Sigmoid colon (tissue), 6 donors: ENCODE measurements at regions not wholly inside any gene's neighbourhood (a gene's known extent, or its start where the extent isn't known, plus 50 kb on each side); places are given as distances from the start of the nearest gene placed in this dataset.

ENCODE experiments used
- DNase-seq: peaks from one replicate; pipeline ENCODE4 v3.0.0-alpha.2; 2019
- H3K27ac ChIP-seq, 4 donors: fragments of 200-600 bp; sonication (generic); one replicate each; pipeline ENCODE4 v1.5.1; 2016 to 2019; ENCODE audit warnings: mild to moderate bottlenecking in 1 of 4
- H3K27me3 ChIP-seq, 3 donors: fragments of 200-600 bp; sonication (generic); one replicate each; pipeline ENCODE4 v1.5.1; 2019; ENCODE audit warnings: mild to moderate bottlenecking in 1 of 3
- H3K36me3 ChIP-seq, 4 donors: fragments of 200-600 bp; sonication (generic); one replicate each; pipeline ENCODE4 v1.5.1; 2016 to 2019
- H3K4me1 ChIP-seq, 4 donors: fragments of 200-600 bp; sonication (generic); one replicate each; pipeline ENCODE4 v1.5.1; 2017 to 2019
- H3K4me3 ChIP-seq, 4 donors: fragments of 200-600 bp; sonication (generic); one replicate each; pipeline ENCODE4 v1.5.1; 2017 to 2019; ENCODE audit warnings: mild to moderate bottlenecking in 2 of 4, moderate library complexity in 1 of 4
- H3K9me3 ChIP-seq, 4 donors: fragments of 200-600 bp in 3 of 4; sonication (generic) in 3 of 4; one replicate each; pipeline versions ENCODE4 v1.5.1 to v1.6.1; 2013 to 2019
- EP300 ChIP-seq, 4 donors: sonication (generic); formaldehyde crosslinking; IDR thresholded peaks; one replicate each; pipeline ENCODE4 v1.6.1; 2017; ENCODE audit warnings: antibody characterized with exemption in 4 of 4
- POLR2A ChIP-seq, 2 donors: fragments of 450-650 bp; IDR thresholded peaks; one replicate each; pipeline ENCODE4 v1.6.1; 2016; ENCODE audit warnings: antibody characterized with exemption in 2 of 2, mild to moderate bottlenecking in 2 of 2, moderate library complexity in 2 of 2
- POLR2AphosphoS5 ChIP-seq, 4 donors: sonication (generic); formaldehyde crosslinking; IDR thresholded peaks; one replicate each; pipeline ENCODE4 v1.6.1; 2017; ENCODE audit warnings: antibody characterized with exemption in 4 of 4
- WGBS, 2 donors: extraction: QIAGEN DNeasy Blood & Tissue Kit; methylation state at CpG; one replicate each; pipeline ENCODE4 v1.1.7; 2013; 5-methylcytosine and 5-hydroxymethylcytosine counted together
- intact Hi-C: fragments of 100-400 bp; cut with DNase I; formaldehyde crosslinking; loops from one replicate; pipeline ENCODE4 v1.15.1; 2023
- TF ChIP-seq, protein P1 (sequence below), 4 experiments: fragments of 450-650 bp in 3 of 4; fragments of 200-600 bp in 1 of 4; IDR thresholded peaks; one replicate each; pipeline ENCODE4 v1.5.1; 2016 to 2019; ENCODE audit warnings: antibody characterized with exemption in 4 of 4, mild to moderate bottlenecking in 3 of 4, moderate library complexity in 2 of 4
- donor health status: healthy with polysubstance abuse.
- donor health status: healthy.

DNA sequence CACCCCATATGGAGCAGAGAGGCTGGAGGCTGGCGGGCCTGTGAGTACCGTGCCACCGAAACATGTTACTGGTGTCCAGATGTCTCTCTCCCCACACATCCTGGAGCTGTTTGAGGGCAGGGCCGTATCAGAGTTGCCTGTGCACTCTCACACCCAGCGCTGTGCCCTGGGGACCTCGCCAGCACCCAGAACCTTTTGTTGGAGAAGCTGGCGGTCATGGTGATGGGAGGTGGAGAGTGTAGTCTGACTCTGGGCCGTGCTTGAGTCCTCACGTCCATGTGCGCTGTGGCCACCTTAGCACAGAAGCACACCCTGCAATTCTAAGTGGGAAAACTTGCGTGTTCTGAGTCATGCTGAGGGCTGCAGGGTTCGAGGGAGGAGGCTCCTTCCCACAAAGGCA is 259.2 kb downstream of the NDUFA10 start:
- peak; percentile 40 for DNase-seq
- Histone ChIP-seq H3K36me3 (no peaks in the 10 kb centered on the region), H3K9me3 (no peaks in the 10 kb centered on the region), H3K27me3 (no peaks in the 10 kb centered on the region), H3K27ac (no peak overlapping the region), H3K4me3 (no peak overlapping the region), H3K4me1 (no peaks in the 10 kb centered on the region)
- 80 to 89% methylated on average over 12 of the region's 12 CpGs for WGBS, 2 donors
- intact Hi-C loops = no loop called here
- TF ChIP-seq POLR2A (IDR thresholded peaks at IDR 0.05) = no peak
- TF ChIP-seq POLR2AphosphoS5 (IDR thresholded peaks at IDR 0.05) = no peak
- TF ChIP-seq EP300 (IDR thresholded peaks at IDR 0.05) = no peak
- TF ChIP-seq, protein P1, sequence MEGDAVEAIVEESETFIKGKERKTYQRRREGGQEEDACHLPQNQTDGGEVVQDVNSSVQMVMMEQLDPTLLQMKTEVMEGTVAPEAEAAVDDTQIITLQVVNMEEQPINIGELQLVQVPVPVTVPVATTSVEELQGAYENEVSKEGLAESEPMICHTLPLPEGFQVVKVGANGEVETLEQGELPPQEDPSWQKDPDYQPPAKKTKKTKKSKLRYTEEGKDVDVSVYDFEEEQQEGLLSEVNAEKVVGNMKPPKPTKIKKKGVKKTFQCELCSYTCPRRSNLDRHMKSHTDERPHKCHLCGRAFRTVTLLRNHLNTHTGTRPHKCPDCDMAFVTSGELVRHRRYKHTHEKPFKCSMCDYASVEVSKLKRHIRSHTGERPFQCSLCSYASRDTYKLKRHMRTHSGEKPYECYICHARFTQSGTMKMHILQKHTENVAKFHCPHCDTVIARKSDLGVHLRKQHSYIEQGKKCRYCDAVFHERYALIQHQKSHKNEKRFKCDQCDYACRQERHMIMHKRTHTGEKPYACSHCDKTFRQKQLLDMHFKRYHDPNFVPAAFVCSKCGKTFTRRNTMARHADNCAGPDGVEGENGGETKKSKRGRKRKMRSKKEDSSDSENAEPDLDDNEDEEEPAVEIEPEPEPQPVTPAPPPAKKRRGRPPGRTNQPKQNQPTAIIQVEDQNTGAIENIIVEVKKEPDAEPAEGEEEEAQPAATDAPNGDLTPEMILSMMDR (IDR thresholded peaks at IDR 0.05) = no peak

DNA sequence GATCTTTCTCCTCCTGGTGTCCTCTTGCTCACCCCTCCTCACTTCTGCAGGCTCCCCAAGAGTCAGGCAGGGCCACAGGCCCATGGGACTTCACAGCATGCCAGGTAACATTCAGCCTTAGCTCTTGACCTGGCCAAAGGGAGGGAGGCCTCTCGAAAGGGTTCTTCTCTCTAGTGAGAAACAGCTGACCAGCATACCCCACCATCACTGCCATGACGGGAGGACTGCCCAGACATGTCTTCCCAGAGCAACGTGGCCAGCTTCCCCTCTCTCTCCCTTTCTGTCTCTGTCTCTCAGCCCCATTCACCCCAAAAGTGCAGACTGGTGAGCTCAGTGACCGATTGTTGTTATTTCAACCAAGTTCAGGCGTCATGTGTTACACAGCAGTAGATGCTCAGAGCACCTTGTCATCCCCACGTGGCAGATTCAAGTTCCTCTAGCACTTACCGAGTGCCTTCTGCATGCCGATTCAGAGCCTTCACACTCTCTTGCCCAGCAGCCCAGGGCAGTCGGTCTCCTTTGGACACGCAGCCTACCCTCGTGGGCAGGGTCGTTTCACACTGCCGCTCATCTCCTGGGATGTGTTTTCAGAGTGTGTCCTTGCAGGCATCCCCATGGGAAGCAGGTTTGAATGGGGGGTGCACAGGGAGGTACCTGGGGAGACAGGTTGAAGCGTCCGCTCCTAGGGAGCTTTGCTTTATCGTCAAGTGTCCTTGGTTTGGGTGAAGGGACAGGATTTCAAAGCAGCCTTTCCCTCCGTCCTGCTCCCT is 259.9 kb downstream of the NDUFA10 start:
- no peak overlapping the region for H3K4me3 ChIP-seq
- DNase-seq = peak; percentile 51
- no peak overlapping the region for H3K27ac ChIP-seq
- no peaks in the 10 kb centered on the region for H3K27me3 ChIP-seq
- TF ChIP-seq EP300 (IDR thresholded peaks at IDR 0.05) = no peak
- no peak for TF ChIP-seq POLR2AphosphoS5 (IDR thresholded peaks at IDR 0.05)
- TF ChIP-seq, protein P1 (IDR thresholded peaks at IDR 0.05) = no peak
- TF ChIP-seq POLR2A (IDR thresholded peaks at IDR 0.05) = no peak
- H3K36me3 ChIP-seq = no peaks in the 10 kb centered on the region
- intact Hi-C loops = no loop called here
- 82 to 89% methylated on average over 17 of the region's 17 CpGs for WGBS, 2 donors
- H3K9me3 ChIP-seq = peaks cover 0 to 5% (median 2%) of the 10 kb centered on the region in 4 donors
- no peaks in the 10 kb centered on the region for H3K4me1 ChIP-seq

DNA sequence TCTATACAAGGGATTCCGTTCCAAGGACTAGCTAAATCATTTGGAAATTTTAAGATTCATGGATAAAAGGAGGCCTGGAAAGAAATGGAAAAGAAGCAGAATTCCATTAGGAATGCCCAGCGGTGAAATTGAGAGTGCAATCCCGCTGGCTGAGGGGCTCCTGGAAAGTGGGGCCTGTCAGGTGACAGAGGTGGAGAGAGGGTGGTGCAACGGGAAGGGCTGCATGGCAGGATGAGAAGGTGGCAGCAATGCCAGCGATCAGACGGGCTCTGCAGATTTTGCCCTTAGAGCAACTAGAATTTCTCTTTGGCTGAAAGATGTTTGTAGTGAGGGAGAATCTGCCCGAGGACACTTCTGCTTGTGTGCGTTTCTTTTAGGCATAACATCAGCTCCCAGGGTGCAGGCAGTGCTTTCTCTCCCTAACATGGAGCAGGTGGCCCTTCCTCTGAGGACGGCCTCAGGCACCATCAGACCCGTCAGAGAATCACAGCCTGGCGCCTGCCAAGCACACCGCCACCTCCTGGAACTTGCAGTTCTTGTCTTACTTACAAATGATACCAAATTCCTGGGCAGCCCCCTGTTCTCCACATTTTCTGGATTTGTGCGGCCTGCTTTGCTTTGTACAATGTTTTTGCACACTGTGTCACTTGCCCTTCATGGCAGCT is 261.6 kb downstream of the NDUFA10 start:
- H3K4me3 ChIP-seq = no peak overlapping the region
- no peak overlapping the region for H3K27ac ChIP-seq
- DNase-seq = peak; percentile 37
- peaks cover 0 to 7% (median 2%) of the 10 kb centered on the region in 4 donors for H3K9me3 ChIP-seq
- intact Hi-C loops = no loop called here
- H3K27me3 ChIP-seq = no peaks in the 10 kb centered on the region
- H3K36me3 ChIP-seq = no peaks in the 10 kb centered on the region
- TF ChIP-seq POLR2A (IDR thresholded peaks at IDR 0.05) (no peak), EP300 (IDR thresholded peaks at IDR 0.05) (no peak), POLR2AphosphoS5 (IDR thresholded peaks at IDR 0.05) (no peak)
- TF ChIP-seq, protein P1 (IDR thresholded peaks at IDR 0.05) = no peak
- WGBS, 2 donors = 70 to 82% methylated on average over 13 of the region's 13 CpGs
- H3K4me1 ChIP-seq = peaks cover 0 to 2% (median 0%) of the 10 kb centered on the region in 4 donors

DNA sequence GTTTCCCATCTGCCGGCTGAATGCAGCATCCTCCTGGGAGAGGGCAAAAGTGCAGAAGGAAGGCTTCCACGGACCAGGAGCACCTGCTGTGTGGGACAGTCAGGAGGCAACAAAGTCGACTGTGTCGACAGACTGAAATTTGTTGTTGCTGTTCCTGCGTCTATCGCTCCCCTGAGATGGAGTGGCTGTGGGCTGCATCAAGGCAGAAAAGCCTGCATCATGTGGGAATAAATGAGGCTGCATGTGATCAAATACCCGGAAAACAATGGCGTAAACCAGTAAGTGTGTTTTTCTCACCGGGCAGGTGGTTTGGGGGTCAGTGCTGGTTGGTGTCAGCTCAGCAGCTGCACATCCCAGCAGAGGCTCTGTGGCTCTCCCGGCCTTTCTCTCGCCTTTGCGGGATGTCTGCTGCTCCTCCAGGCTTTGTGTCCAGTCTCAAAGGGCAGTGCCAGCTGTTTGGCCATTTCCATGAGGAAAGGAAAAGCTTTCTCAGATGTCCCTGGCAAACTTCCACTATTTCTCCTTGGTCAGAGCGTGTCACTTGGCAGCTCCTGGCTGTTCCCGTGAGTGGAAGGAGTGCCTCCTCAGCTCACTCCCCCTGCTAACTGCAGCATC is 262.4 kb downstream of the NDUFA10 start:
- Histone ChIP-seq H3K27me3 (no peaks in the 10 kb centered on the region), H3K4me3 (no peak overlapping the region), H3K9me3 (peaks cover 0 to 7% (median 2%) of the 10 kb centered on the region in 4 donors), H3K27ac (no peak overlapping the region), H3K36me3 (no peaks in the 10 kb centered on the region), H3K4me1 (peaks cover 0 to 7% (median 0%) of the 10 kb centered on the region in 4 donors)
- 81 to 82% methylated on average over 14 of the region's 14 CpGs for WGBS, 2 donors
- intact Hi-C loops = no loop called here
- peak; percentile 28 for DNase-seq
- TF ChIP-seq, protein P1 (IDR thresholded peaks at IDR 0.05) = no peak
- no peak for TF ChIP-seq POLR2A (IDR thresholded peaks at IDR 0.05)
- TF ChIP-seq EP300 (IDR thresholded peaks at IDR 0.05) = no peak
- no peak for TF ChIP-seq POLR2AphosphoS5 (IDR thresholded peaks at IDR 0.05)
